T-helper 2 cell treated with Interferon-gamma antibody and Interleukin-4, amounts not matched to agents 5 μg/mL and 100 μg/mL, for 36 hours (primary cell): ENCODE measurements at regions not wholly inside any gene's neighbourhood (a gene's known extent, or its start where the extent isn't known, plus 50 kb on each side); places are given as distances from the start of the nearest gene placed in this dataset.
"Not testable (repeated sequence)": the region's sequence is repeated elsewhere in the genome, so short reads cannot be mapped to it uniquely, and the experiment has no call there.

ENCODE experiments used
- DNase-seq: peaks from one replicate; pipeline ENCODE4 v3.0.0; 2021; ENCODE audit warnings: low spot score
- H3K27ac Mint-ChIP-seq: one replicate; pipeline ENCODE4 v1.8.0; 2021; ENCODE audit warnings: mild to moderate bottlenecking, mixed read lengths
- H3K27me3 Mint-ChIP-seq: one replicate; pipeline ENCODE4 v1.8.0; 2021; ENCODE audit warnings: low read depth, mixed read lengths
- H3K36me3 Mint-ChIP-seq: one replicate; pipeline ENCODE4 v1.8.0; 2021; ENCODE audit warnings: low read depth, mixed read lengths
- H3K4me1 Mint-ChIP-seq: one replicate; pipeline ENCODE4 v1.8.0; 2021; ENCODE audit warnings: low read depth, mixed read lengths
- H3K4me3 Mint-ChIP-seq: one replicate; pipeline ENCODE4 v1.8.0; 2022; ENCODE audit warnings: mild to moderate bottlenecking, moderate library complexity, mixed read lengths
- H3K9me3 Mint-ChIP-seq: one replicate; pipeline ENCODE4 v1.8.0; 2021; ENCODE audit warnings: mixed read lengths

DNA sequence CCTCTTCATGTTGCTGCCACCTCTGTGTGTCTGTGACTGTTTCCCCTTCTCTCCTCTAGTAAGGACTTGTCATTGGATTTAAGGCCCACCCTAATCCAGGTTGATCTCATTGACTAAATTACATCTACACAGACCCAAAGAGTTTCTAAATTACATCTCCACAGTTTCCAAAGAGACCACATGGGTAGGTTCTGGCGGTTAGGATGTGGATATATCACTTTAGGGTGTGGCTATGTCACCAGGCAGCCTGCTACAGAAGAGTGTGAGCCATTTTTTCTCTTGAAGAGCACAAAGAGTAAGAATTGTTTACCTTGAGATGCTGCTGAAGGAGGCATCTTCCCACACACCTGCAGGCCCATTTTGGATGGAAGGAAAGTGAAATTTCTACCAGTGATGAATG, 128.6 kb downstream of the LAT start:
- not testable (repeated sequence) for DNase-seq, H3K27me3 Mint-ChIP-seq
- H3K27ac Mint-ChIP-seq = peak overlapping the region; percentile 76

DNA sequence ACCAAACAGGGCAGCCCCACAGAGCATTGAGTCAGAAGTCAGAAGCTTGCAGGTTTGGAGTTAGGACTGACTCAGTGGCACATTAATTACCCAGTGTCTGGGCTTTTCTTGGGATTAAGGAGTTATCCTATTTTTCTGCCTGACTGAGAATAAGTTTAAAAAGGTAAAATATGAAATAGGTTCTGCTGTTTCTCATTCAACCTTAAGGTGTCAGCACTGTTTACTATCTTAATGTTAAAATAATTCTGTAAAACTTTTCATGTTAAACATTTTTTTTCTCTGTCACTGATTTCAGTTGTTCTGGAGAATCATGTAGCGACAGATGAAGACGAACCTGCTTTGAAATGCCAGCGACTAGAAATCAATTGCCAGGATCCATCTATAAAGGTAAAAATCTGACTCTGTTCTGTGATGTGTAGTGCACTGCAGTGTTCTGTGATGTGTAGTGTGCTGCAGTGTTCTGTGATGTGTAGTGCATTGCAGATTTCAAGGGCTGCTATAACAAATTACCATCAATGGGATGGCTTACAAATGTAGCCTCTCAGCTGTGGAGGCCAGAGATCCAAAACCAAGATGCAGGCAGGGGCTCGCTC, 128.0 kb downstream of the LAT start:
- Mint-ChIP-seq H3K4me1 (peaks cover 32% of the 10 kb centered on the region), H3K27me3 (no peaks in the 10 kb centered on the region), H3K9me3 (no peaks in the 10 kb centered on the region), H3K36me3 (peaks cover 44% of the 10 kb centered on the region), H3K27ac (peak overlapping the region; percentile 76), H3K4me3 (no peak overlapping the region)
- DNase-seq = no peak

More for the DNA sequence above, 128.6 kb downstream of the LAT start:
- Mint-ChIP-seq H3K4me1 (peaks cover 36% of the 10 kb centered on the region), H3K36me3 (peaks cover 48% of the 10 kb centered on the region)
- H3K9me3 Mint-ChIP-seq, H3K4me3 Mint-ChIP-seq: not testable (repeated sequence)

DNA sequence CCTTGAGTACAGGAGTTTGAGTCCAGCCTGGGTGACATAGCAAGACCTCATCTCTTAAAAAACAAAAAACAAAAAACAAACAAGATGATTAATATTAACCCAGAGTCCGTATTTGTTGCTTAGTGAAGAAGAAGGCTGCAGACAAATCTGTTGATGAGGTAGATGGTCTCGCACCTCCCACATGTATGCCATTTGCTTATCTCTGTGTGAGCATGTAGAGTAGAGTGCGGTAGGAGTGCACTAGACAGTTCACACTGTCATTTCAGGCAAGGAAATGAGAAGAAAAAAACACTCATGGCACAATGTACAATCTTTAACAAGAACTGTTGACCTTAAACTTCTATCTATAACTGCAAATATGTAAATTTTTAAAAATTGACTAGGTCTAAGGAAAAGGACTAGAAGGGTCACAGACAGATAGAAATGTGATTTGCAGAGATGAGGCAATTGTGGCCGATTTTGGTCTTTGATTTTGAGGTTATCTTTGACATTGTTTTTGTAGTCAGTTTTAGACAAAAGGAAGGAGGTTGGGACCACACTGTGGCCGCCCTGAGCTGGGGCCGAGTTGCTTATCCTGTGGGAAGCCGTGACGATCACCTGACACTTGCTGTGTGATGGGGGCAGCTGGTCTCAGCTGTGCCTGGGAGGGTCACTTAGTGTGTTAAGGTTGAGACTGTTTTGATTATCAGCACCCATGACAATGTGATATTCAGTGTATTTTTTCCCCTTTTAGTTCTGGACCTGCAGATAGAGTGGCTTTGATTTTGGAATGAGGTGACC, 127.2 kb downstream of the LAT start:
- DNase-seq, H3K9me3 Mint-ChIP-seq, H3K27me3 Mint-ChIP-seq, H3K27ac Mint-ChIP-seq, H3K4me3 Mint-ChIP-seq: not testable (repeated sequence)
- peaks cover 29% of the 10 kb centered on the region for H3K4me1 Mint-ChIP-seq
- peaks cover 40% of the 10 kb centered on the region for H3K36me3 Mint-ChIP-seq

DNA sequence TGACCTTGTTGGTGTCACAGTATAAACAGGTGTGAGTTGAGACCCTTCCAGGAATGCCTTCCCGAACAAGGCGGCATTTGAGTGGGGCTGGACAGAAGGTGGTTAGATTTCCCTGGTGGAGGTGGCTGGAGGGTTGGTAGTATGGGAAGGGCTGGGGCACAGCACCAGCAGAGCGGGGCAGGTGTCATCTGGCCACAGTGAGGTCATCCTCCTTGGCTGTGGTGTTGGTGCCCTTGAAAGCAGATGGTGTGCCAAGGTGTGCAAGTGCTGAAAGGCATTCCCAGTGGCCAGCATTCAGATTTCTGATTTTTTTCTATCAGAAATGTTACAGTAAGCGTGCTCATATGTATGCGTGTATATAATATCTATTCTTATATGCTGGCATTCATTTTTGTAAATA, 126.6 kb downstream of the LAT start:
- Mint-ChIP-seq H3K27me3 (no peaks in the 10 kb centered on the region), H3K4me1 (peaks cover 27% of the 10 kb centered on the region), H3K4me3 (no peak overlapping the region), H3K9me3 (no peaks in the 10 kb centered on the region), H3K36me3 (peaks cover 38% of the 10 kb centered on the region), H3K27ac (no peak overlapping the region)
- no peak for DNase-seq

DNA sequence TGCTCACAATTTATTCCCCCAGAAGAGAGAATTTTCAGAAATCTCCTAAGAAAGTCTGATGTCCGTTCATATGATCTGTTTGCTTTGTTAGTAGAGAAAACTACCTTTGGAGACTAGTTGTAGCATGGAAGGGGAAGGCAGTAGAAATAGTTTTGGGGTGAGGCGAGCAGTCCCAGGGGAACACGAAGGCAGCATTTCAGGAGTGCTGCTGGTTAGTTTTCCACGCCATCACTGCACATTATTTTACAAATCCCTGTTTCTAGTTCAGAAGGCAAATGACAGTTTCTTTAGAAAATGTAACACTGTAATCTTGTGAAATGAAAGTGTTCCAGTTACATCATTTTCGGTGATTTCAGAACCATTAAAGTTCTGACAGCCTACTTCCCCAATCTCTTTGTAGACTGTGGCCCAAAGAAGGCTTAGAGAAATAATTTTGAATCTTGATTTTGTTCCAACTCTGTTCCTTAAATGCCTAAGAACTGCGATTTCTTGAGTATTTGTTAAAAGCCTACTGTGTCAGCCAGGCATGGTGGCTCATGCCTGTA, 123.8 kb downstream of the LAT start:
- not testable (repeated sequence) for H3K4me3 Mint-ChIP-seq, H3K9me3 Mint-ChIP-seq, H3K27ac Mint-ChIP-seq, H3K4me1 Mint-ChIP-seq, H3K27me3 Mint-ChIP-seq, DNase-seq
- peaks cover 24% of the 10 kb centered on the region for H3K36me3 Mint-ChIP-seq

DNA sequence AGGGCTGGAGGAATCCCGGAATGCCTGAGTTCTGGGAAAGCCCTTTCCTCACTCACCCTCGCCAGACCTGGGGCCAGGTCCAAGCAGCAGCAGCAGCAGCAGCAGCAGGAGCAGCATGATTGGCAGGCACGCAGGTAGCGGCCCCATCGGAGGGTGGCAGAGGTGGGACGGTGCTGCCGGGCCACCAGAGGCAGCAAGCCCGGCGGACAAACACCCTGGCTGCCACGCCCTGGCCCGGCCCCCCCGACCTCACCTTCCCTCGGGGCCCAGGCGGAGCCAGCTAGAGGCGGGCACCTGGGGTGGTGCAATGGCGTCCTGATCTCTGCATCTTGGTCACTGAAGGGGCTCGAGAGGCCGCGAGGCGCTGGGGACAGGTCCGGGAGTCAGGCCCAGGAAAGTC, 122.4 kb downstream of the LAT start:
- Mint-ChIP-seq H3K4me3 (no peak overlapping the region), H3K4me1 (no peaks in the 10 kb centered on the region), H3K27ac (no peak overlapping the region), H3K36me3 (peaks cover 20% of the 10 kb centered on the region), H3K27me3 (no peaks in the 10 kb centered on the region), H3K9me3 (no peaks in the 10 kb centered on the region)
- DNase-seq = no peak

DNA sequence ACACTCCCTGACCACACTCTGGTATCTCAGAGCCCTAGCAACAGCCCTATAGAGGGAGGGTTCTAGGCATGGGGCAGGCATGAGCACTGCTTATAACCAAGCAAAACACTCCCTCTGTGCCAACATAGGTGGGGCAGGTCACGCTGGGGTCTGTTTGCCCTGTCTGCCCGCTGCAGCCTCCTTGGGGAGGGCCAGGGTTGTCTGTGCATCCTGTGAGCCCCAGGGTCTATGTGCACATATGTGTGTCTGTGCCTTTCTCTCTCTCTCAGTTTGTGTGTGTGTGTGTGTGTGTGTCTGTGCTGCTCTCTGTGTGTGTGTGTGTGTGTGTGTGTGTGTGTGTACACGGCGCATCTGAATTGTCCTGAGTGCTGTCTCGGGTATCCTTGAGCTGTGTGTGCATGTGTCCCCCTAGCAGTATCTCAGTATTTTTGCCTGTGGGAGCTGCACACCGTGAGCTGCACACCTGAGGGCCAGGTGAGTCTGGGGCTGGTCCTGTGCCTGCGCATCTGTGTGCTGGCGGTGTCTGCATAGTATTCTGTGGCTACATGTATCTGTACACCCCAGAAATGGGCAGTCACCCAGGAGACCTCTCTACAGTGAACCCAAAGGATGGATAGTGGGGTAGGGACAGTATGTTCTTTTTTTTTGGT, 121.5 kb downstream of the LAT start:
- H3K9me3 Mint-ChIP-seq, H3K27ac Mint-ChIP-seq, H3K4me1 Mint-ChIP-seq, H3K4me3 Mint-ChIP-seq, H3K27me3 Mint-ChIP-seq, DNase-seq: not testable (repeated sequence)
- H3K36me3 Mint-ChIP-seq = peaks cover 20% of the 10 kb centered on the region

DNA sequence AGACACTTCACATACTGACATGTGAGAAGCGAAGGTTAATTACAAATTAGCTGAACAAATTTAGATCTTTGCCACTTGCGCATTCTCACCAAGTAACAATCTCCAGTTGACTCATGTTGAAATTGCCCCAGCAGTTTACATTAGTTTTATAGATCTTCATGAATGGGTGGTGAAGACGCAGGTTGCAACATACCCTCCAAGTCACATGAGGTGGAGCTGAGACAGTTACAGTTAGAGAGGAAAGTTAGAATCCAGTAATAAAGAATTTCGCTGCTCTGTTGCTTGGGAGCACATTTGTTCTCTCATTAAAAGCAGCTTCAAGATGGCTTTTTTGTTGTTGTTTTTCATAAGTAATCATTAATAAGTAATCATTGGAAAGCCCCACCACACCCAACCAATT, 119.7 kb downstream of the LAT start:
- H3K27me3 Mint-ChIP-seq, H3K9me3 Mint-ChIP-seq, H3K36me3 Mint-ChIP-seq, H3K27ac Mint-ChIP-seq, H3K4me1 Mint-ChIP-seq, DNase-seq, H3K4me3 Mint-ChIP-seq: not testable (repeated sequence)

DNA sequence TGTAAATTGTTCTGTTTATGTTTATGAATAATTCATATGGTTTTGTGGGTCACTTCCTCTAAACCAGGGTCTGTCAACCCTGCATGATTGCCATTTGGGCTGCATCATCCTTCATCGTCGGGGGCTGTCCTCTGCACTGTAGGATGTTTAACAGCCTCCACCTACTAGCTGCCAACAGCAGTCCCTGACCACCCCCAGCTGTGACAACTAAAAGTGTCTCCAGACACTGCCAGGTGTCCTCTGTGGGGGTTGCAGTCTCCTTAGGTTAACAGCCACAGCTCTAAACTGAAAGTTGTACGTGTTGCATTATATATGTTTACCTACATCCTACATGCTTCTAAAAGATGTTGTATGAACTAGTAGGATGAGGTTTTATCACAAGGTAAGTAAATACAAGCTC, 113.1 kb downstream of the LAT start:
- not testable (repeated sequence) for H3K27ac Mint-ChIP-seq, H3K4me1 Mint-ChIP-seq, H3K27me3 Mint-ChIP-seq, H3K36me3 Mint-ChIP-seq, H3K9me3 Mint-ChIP-seq, DNase-seq, H3K4me3 Mint-ChIP-seq

DNA sequence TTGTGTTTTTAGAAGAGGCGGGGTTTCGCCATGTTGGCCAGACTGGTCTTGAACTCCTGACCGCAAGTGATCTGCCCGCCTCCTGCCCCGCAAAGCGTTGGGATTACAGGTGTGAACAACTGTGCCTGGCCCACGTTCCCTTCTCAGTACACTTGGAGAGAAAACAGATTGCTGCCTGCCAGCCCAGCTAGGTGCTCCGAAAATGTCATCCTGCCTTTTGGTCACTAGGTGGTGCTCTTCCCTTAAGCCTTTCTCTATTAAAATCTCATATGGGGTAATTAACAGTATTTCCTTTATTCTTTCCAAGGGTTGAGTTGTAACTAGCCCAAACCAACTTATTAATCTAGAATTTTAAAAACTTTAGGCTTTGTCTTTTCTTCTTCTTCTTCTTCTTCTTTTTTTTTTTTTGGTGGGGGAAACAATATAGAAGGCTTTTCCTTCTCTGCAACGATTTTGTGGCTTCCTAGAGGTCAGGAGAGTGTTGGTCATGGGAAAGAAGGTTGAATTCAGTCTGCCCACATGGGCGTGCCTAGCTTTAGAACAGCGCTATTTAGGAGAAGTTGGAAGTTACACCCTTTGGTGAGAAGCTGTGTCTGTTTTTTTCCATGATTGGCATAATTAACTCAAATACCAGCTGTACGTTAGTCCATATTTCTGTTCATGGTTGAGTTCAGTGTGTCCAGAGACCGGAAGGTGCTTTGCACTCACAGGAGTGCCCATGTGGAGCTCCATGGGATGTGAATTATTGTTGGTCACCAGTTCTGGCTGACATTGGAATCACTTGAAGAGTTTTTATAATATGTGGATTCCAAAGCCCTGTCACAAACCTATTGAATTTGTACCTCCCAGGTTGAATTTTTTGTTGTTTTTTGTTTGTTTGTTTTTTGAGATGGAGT, 110.1 kb downstream of the LAT start:
- not testable (repeated sequence) for H3K27me3 Mint-ChIP-seq, H3K36me3 Mint-ChIP-seq, H3K9me3 Mint-ChIP-seq, H3K4me3 Mint-ChIP-seq, H3K4me1 Mint-ChIP-seq, H3K27ac Mint-ChIP-seq, DNase-seq

DNA sequence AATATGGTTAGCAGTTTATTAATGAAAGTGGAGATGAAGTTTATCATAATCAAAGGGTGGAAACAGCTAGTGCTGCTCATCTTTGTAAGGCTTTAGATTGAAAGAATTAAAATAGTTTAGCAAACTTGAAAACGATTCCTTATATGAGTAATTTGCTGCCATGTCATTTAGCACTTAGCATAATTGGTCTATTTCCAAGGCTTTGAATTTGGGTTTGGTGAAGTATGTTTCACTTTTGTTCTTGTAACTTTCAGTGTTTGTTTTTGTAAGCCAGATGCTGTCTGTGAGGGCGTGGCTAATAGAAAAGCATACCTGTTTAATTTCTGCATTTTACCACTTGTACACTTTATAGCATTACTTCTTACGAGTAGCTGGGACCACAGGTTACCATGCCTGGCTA, 109.5 kb downstream of the LAT start:
- not testable (repeated sequence) for DNase-seq, H3K9me3 Mint-ChIP-seq, H3K36me3 Mint-ChIP-seq, H3K4me1 Mint-ChIP-seq, H3K27me3 Mint-ChIP-seq, H3K27ac Mint-ChIP-seq, H3K4me3 Mint-ChIP-seq

DNA sequence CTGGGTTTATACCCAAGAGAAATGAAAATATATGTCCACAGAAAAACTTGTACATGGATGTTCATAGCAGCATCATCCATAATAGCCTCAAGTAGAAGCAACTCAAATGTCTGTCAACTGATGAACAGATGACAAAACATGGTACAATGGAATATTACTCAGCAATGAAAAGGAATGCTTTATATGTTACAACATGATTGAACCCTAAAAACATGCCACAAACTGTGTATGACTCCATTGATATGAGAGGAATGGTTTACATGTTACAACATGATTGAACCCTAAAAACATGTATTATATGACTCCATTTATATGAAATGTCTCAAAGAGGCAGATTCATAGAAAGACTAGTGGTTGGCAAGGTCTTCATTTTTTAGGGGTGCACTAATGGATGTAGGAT, 104.8 kb downstream of the LAT start:
- H3K4me1 Mint-ChIP-seq, H3K27me3 Mint-ChIP-seq, H3K4me3 Mint-ChIP-seq, DNase-seq, H3K9me3 Mint-ChIP-seq, H3K27ac Mint-ChIP-seq: not testable (repeated sequence)
- peaks cover 20% of the 10 kb centered on the region for H3K36me3 Mint-ChIP-seq

DNA sequence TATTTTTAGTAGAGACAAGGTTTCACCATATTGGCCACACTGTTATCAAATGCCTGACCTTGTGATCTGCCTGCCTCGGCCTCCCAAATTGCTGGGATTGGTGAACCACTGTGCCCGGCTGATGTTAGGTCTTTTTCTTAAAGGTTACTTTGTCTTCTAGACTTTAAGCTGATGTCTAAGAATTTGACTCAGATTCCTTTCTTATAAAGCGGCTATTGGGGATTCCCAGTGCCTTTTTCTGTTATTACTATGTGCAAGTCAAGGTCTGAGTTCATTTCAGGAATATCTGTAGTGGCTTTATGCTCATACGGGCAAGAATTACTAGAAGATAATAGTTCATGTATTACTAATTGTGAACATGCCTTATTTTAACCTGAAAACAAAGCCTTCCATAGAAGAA, 102.8 kb downstream of the LAT start:
- peaks cover 18% of the 10 kb centered on the region for H3K36me3 Mint-ChIP-seq
- not testable (repeated sequence) for H3K27me3 Mint-ChIP-seq, H3K4me1 Mint-ChIP-seq, H3K27ac Mint-ChIP-seq, H3K4me3 Mint-ChIP-seq, DNase-seq, H3K9me3 Mint-ChIP-seq
